GM23248 (cell line): ENCODE measurements at regions not wholly inside any gene's neighbourhood (a gene's known extent, or its start where the extent isn't known, plus 50 kb on each side); places are given as distances from the start of the nearest gene placed in this dataset.

Source experiments
- EZH2 ChIP-seq: fragments of 200-600 bp; sonication (generic); IDR thresholded peaks from 2 replicates; pipeline ENCODE4 v1.6.1; 2018; ENCODE audit warnings: antibody characterized with exemption, mild to moderate bottlenecking; ENCODE audit not compliant: insufficient read depth, poor library complexity, severe bottlenecking
- EZH2phosphoT487 ChIP-seq: fragments of 200-600 bp; sonication (generic); IDR thresholded peaks from 2 replicates; pipeline ENCODE4 v1.6.1; 2018; ENCODE audit warnings: antibody characterized with exemption, moderate library complexity, mild to moderate bottlenecking, low read depth; ENCODE audit not compliant: insufficient read depth

GRCh38 chr12:91613223-91613779, 430.7 kb upstream of the DCN start:
- TF ChIP-seq EZH2 (no peak), EZH2phosphoT487 (no peak)
